NCI-H748 treated with DMSO at 0.1 percent for 48 hours (cell line): ENCODE measurements at regions not wholly inside any gene's neighbourhood (a gene's known extent, or its start where the extent isn't known, plus 50 kb on each side); places are given as distances from the start of the nearest gene placed in this dataset.

Source experiments
- DNase-seq: peaks from one replicate; lab custom pipeline; 2025; lab: John Stamatoyannopoulos, UW

DNA sequence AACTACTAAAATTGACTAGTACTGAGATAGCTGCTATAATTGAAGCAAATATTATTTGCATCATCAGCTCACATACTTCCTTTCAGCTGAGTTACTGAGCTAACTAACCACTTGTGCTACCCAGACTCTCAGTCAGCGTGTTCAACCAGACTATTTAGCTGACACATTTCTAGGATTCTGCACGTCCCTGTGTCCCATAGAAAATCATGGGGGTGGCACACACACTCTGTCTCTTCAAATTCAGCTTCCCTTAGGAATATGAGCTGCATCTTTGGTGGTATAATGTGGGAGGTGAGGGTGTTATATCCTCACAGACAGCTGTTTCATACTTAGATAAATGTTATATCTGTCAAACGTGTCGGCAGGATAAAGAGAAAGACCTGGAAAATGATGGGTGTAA lies 424.0 kb downstream of the CDH2 start:
- no peak for DNase-seq

DNA sequence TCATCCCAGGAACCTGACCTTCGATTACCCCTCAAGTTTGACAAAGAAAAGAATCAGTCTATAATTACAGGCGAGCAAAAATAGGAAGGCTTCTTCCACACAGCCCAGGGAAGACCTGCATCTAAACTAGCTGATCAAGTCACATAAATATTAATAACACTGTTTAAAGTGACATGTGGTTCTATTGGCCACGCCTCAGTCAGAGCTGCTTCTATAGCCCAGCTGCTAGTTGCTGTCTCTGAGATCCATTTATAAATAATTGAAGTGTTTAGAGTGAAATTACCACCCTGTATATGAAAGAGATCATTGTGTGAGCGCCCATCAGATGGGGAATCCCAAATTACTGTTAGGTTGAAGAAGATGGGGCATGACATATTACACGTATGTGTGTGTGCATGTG lies 426.0 kb downstream of the CDH2 start:
- DNase-seq, result peak; percentile 20

DNA sequence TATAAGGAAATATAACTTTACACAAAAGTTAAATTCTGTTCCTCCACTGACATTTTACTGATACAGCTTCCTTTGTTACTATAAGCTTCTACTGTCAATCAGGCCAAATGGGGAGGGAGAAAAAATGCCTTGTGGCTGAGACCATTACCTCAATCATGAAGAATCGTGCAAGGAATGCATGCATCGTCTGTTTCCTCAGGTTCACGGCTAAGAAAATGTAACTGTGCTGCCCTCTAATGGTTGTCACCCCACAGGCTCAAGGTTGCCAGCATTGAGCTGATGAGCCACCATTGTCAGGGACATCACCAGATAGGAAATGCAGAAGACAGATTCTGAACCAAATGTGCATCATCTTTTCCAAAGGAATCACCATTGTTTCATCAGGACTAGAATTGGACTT lies 426.9 kb downstream of the CDH2 start:
- peak; percentile 79 for DNase-seq

DNA sequence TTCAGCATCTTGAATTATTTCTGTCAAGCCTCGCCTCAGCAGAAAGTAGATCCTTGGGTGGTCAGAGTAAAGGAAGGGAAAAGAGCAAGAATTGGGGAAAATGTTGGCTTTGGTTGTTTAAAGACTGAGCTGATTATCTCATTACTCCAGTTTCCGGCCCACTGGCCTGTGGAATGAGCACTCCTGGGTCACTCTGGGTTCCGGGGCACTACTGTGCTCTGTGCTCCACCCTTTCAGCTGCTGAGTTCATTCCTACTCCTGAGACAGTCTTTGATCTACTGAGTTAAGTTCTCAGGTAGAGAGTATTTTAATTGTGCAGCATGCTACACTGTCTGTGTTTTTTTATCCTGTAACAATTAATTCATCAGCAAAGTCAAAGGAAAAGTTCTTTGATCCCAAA lies 427.7 kb downstream of the CDH2 start:
- no peak for DNase-seq

DNA sequence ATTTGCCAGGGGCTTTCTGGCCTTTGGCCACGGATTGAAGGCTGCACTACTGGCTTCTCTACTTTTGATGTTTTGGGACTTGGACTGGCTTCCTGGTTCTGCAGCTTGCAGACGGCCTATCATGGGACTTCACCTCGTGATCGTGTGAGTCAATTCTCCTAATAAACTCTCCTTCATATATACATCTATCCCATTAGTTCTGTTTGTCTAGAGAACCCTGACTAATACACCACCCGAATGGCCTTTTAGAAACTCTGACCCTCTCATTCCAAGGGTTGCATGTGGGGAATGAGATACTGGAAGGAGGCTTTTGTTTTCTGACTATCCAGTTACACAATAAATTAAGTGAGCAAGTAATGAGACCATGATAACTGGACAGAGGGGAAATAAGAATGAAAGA lies 430.7 kb downstream of the CDH2 start:
- DNase-seq, result no peak

DNA sequence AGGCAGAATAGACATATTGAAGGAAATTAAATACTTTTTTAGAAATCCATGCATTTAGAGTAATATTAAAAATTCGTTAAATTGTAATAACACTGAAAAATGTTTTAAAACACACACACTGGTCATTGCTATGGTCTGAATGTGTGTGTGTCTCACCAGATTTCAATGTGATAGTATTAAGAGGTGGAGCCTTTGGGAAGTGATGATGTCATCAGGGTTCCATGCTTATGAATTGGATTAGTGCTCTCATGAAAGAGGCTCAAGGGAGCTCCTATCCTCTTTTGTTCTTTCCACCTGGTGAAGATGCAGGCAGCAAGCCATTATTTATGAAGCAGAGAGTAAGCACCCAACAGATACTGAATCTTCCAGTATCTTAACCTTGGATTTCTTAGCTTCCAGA lies 441.8 kb downstream of the CDH2 start:
- no peak for DNase-seq

DNA sequence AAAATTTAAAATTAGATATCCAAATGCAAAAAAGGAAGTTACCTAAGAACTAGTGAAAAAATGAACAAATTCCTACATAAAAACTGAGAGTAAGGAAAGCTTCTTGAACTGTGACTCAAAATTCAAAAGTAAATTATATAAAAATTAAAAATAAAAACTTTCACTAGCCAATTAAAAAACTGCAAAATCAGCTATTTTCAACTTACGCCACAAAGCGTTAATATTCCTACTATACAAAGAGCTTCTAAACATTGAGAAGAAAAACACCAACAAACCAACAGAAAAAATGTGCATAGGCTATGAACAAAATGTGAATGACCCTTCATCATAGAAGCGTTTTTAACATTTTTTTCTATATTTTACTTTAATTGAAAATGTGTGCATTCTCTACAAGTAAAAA lies 445.7 kb downstream of the CDH2 start:
- no peak for DNase-seq

DNA sequence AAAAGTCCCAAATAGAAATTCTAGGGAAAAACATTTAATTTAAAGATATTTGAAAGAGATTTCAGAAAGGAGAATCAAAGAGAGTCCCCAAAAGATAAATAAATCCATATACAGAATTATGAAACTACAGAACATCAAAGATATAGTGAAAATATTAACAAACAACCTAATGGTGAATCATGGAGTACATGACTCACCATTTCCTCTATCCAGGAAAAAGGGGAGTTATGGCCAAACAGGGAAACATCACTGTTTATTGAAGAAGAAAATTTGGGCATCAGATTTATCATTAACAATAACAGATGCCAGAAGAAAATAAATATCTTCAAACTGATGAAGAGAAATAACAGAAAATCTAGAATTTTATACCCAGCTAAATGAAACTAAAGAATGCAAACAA lies 448.3 kb downstream of the CDH2 start:
- no peak for DNase-seq

DNA sequence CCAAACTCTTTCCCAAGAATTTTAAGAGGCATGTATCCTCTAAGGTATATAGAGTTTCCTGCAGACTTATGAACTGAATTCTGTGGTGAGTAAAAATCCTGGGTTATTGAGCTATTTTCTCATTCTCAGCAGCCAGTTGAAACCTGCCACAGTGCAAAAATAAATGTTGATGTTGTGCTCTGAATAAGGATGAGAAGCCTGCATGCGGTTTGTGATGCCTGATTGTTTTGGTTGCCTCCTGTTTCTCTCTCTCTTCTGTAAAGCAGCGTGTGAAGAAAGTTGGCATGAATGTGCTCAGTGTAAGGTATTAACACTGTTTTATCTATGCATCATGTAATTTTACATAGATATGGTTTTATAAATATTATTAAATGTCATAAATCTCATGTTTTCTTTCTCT lies 452.6 kb downstream of the CDH2 start:
- DNase-seq, result no peak

DNA sequence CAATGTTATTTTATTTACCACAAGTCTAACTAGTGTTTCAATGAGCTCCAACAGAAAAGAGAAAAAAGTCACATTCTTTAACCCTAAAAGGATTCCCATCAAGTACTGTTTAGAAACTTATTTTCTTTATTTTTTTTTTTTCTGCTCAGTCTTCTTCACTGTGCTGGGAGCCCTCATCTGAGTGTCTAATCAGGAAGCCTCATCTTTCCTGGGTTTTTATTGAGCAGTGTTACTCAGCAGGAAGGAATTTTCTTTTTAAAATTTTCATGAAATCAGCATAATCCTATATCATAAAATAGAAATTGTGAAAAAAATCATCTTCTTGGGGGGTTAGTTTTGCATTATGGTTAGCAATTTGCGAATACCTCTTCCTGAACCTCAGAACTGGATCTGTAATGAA lies 453.8 kb downstream of the CDH2 start:
- DNase-seq, result no peak

DNA sequence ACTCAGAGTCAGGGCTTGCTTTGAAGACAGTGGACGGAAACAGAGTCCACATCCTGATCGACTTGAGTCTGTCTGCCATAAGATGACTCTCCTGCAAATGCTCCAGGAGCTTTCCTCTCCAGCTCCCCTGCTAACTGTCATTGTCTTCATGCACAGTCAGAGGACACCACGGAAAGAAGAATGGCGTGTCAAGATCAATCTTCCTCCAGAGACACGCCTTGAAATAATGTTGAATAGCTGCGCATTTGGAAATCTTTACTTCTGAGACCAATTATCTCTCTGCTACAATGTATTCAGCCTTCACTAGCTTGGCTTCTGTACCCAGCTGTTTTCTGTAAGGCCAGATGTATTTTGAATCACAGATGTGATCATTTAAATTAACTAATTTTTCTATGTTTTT lies 457.2 kb downstream of the CDH2 start:
- no peak for DNase-seq

DNA sequence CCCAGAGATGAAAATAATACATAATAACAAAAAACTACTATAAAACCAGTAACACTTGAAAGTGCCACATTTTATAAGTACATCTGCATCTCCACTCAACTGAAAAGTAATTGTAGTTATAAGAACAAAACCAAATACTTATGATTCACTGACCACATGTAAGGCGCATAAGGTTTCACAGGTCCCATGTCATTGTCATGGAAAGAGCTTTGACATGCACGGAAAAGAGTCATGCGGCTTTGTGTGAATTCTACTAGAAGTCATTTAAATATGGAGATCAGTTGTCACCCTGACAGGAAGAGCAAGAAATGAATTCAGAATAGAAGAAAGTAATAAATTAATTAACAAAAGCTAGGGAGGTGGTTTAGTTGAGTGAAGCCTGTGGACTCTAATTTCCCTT lies 459.1 kb downstream of the CDH2 start:
- DNase-seq, result no peak

DNA sequence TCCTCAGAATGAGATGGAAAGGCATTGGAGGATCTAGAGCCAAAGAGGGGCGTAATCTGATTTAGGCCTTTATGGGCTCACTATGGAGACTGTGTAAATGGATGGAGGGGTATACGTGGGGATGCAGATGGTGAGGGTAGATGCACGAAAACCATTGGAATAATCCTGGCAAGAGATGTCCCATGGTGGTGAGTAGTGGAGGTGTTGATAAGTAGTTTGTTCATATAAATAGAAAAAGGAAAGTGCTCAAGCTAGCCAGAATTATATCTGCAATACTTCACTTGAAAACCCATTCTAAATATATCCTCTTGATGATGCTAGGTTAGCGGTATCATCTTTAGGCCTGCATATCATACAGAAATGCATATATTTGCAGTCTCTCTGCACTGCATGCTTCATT lies 459.7 kb downstream of the CDH2 start:
- DNase-seq, result no peak

DNA sequence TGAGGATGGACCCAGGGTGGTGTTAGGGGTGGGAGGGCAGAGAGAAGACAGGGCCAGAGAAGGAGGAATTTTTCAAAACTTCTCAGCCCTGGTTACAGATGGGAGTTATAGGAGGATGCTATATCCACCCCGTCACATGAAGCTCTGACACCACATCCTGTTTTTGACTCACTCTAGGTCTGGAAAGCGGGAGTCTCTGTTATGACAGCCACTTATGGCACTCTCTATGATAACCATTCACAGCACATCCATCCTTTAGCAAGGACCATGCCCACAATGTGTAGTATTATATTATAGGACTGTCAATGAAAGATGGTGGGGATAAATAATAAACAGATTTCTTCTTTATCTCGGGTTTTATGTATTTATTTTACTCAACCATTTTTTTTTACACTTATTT lies 461.2 kb downstream of the CDH2 start:
- DNase-seq, result no peak

DNA sequence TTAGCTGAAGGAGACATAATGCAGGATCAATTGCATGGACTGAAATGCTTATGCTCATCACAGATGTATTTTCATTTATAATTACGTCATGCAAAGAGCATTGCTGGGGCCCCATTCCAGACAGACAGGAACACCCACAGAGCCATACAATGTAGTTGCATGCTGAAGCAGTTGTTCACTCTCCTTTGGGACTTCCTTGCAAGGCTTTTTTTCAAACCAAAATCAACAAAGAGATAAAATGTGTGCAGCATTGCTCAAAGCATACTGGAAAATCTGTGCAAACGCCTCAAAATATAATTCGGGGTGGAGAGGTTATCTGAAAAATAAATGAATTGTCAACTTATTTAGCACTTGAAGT lies 463.2 kb downstream of the CDH2 start:
- DNase-seq, result no peak

DNA sequence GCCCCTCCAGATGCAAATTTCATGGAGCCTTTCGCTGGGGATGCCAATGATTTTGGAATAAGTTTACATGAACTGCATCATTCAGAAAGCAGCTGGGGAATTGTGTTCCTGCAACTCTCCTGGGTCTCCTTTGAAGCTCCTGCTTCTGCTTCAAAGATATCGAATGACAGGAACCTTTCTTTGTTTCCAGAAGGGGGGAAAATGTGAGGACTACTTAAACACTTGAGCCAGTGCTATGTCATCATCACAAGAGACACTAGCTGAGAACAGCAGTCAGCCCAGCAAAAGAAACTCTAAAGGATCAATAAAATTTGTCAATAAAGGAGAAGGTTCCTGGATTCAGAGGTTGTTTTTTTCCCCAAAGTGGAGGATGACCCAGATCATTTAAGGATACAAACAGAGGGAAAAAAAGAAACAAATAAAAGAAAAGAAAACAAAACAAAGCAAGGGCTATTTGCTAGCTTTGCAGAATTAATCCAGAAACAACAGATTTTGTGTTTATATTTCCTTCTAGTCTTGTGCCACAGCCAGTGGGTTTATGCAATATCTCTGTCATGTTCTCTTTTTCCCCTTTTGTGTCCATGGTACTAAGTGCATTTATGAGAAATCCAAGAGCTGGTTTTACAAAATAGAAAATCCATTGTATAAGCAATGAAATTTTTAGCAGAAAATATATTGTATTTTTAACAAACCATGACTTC lies 463.7 kb downstream of the CDH2 start:
- DNase-seq, result peak; percentile 27

DNA sequence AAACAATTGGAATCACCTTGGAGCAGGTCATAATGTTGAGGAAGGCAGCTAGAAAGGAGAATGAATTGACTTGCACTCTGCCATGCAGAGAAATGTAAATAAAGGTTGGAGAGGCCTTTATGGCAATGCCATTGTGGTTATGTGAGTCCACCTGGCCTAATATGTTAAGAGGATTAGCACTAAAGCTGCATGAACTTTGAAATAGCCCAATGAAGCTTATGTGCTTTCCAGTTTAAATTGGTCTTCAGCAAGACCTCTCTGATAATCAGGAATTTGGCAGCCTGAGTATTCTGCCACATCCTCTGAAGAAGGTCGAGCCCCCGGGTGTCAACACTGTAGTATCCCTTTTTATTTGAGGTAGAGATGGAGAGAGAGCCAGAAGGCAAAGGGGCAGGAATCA lies 464.9 kb downstream of the CDH2 start:
- DNase-seq, result peak; percentile 52

DNA sequence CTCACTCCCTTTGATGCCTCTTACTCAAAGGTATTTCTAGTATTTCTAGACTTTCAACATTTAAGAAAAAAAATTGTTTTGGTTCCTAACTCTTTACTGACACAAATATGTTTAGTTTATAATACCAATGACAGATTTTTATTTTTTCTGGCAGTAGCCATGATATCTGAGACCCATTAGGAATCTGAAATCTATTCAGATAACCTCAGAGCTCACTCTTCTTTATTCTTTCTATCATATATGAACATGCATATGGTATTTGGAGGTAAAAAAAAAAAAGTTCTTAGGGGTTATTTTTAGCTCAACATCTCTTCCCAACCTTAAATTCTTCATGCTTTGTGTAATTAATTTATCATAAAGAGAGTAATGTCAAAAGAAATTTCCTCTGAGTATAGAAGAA lies 465.5 kb downstream of the CDH2 start:
- DNase-seq, result no peak

DNA sequence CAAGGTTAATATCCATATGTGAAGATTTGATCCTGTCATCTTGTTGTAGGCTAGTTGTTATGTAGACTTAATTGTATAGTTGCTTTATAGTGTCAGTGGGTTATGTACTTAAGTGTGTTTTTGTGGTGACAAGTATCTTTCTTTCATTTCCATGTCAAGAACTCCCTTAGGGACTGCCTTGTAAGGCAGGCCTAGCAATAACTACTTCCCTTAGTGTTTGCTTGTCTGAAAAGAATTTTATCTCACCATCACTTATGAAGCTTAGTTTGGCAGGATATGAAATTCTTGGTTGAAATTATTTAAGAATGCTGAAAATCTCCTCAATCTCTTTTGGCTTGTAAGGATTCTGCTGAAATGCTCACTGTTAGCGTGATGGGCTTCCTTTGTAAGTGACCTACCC lies 467.6 kb downstream of the CDH2 start:
- DNase-seq, result no peak

DNA sequence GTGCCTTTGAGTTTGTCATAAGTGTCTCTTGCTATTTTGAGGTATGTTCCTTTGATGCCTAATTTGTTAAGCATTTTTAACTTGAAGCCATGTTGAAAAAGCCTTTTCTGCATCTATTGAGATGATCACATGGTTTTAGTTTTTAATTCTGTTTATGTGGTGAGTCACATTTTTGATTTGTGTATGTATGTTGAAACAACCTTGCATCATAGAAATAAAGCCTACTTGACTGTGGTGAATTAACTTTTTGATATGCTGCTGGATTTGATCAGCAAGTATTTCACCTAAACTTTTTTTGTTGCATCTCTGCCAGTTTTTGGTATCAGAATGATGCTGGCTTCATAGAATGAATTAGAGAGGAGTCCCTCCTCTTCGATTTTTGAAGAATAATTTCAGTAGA lies 469.7 kb downstream of the CDH2 start:
- no peak for DNase-seq

DNA sequence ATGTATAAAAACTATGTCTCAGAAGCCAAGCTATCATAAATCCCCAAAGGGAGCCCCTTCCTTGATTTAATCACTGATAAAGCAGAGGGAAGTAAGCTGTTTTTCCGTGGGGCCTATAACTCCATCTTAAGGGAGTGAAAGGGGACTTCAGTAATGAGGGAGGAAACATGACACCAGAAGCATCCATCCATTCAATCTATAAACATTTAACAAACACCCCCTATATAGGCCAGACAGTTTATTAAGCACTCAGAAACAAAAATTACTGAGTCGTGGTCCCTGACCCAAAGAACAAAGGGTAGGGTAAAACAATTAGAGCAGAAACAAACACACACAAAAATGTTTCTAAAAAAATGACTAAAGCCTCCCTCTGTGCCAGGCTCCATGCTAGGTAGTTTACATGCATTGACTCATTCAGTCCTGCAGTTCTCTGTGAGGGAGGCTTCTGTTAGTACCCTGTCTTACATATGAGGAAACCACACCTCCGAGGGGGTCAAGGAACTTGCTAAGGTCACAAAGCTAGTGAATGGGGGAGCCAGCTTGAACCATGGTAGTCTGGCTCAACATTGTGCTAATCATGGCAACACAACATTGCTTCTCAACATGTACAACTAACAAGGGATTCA lies 472.1 kb downstream of the CDH2 start:
- peak; percentile 32 for DNase-seq

DNA sequence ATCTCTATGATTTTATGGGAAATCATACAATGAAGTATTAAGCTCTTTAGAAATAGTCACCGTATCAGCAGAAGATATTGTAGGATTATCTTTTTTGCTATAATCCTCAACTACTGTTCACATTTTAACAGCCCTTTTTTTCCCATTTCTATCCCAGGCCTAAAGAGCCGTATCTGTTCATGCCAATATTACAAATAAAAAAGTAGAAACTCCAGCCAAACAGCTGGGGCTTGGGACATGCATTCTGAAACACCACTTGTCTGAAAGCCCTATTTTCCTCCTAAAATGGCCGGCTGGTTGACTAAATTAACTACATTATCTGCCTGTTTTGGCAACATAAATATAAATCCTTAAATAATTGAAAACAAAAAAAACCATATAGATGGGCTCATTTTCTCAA lies 477.8 kb downstream of the CDH2 start:
- DNase-seq, result no peak

DNA sequence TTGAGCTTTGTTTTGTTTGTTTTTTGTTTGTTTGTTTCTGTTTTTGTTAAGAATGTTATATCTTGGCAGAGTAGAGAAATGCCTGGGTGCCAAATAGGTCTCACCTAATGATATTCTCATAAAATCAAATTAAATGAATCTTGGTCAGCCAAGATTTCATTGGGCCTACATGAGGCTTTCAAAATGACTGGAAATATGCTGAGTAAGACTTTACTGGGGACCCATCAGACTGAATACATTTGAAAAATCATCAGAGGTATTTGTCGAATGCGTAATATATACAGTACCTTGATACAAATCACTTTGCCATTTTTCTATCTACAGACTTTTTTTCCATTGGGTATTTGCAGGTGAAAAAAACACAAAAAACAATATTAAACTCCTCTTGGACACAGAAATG lies 480.8 kb downstream of the CDH2 start:
- no peak for DNase-seq

DNA sequence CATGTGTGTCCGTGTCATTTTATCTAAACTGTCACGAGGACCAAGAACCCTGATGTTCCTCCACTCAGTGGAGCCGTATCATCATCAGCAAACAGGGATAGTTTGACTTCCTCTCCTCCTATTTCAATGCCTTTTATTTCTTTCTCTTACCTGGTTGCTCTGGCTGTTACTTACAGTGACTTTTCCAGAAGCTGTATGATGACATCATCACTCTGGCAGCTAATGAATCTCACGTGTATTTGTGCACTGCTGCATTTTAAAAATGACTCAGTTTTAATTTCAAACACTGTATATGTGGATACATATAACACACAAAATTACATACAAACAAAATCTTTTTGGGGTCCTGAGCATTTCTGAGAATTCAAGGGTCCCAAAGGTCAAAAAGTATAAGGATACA lies 481.4 kb downstream of the CDH2 start:
- no peak for DNase-seq
